Dedifferentiated amniotic fluid mesenchymal stem cell (primary cell): ENCODE measurements at regions not wholly inside any gene's neighbourhood (a gene's known extent, or its start where the extent isn't known, plus 50 kb on each side); places are given as distances from the start of the nearest gene placed in this dataset.

Source experiments
- DNase-seq: peaks from one replicate; pipeline ENCODE4 v3.0.0-alpha.2; 2016; ENCODE audit errors: extremely low spot score

GRCh38 chr16:66265556-66266141, 100.8 kb upstream of the CDH5 start:
- DNase-seq, result no peak

GRCh38 chr16:66265048-66265415, 101.5 kb upstream of the CDH5 start:
- no peak for DNase-seq

GRCh38 chr16:66264311-66265047, 102.0 kb upstream of the CDH5 start:
- no peak for DNase-seq

GRCh38 chr16:66263973-66264310, 102.5 kb upstream of the CDH5 start:
- no peak for DNase-seq

GRCh38 chr16:66263168-66263972, 103.1 kb upstream of the CDH5 start:
- no peak for DNase-seq

GRCh38 chr16:66262253-66263167, 104.0 kb upstream of the CDH5 start:
- DNase-seq, result no peak

GRCh38 chr16:66261826-66262225, 104.7 kb upstream of the CDH5 start:
- no peak for DNase-seq

GRCh38 chr16:66260522-66261254, 105.8 kb upstream of the CDH5 start:
- no peak for DNase-seq

- no peak for DNase-seq
Measured at GRCh38 chr16:66258916-66259845, 107.3 kb upstream of the CDH5 start.

GRCh38 chr16:66256919-66257318, 109.6 kb upstream of the CDH5 start:
- no peak for DNase-seq

GRCh38 chr16:66255647-66256046, 110.8 kb upstream of the CDH5 start:
- no peak for DNase-seq

- no peak for DNase-seq
Measured at GRCh38 chr16:66254751-66255150, 111.7 kb upstream of the CDH5 start.

GRCh38 chr16:66254106-66254505, 112.4 kb upstream of the CDH5 start:
- DNase-seq, result no peak

- no peak for DNase-seq
Measured at GRCh38 chr16:66251476-66252160, 114.9 kb upstream of the CDH5 start.

- DNase-seq, result peak; percentile 77
Measured at GRCh38 chr16:66250686-66251431, 115.6 kb upstream of the CDH5 start.

- peak; percentile 38 for DNase-seq
Measured at GRCh38 chr16:66247516-66248481, 118.7 kb upstream of the CDH5 start.

- DNase-seq, result no peak
Measured at GRCh38 chr16:66245868-66246267, 120.6 kb upstream of the CDH5 start.

GRCh38 chr16:66245072-66245471, 121.4 kb upstream of the CDH5 start:
- DNase-seq, result no peak
